ENCODE measurements at regions not wholly inside any gene's neighbourhood (a gene's known extent, or its start where the extent isn't known, plus 50 kb on each side); places are given as distances from the start of the nearest gene placed in this dataset.

GRCh38 chr6:14934013-14934412 lies 311.9 kb upstream of the JARID2 start (continued):
- TF ChIP-seq, protein P1, sequence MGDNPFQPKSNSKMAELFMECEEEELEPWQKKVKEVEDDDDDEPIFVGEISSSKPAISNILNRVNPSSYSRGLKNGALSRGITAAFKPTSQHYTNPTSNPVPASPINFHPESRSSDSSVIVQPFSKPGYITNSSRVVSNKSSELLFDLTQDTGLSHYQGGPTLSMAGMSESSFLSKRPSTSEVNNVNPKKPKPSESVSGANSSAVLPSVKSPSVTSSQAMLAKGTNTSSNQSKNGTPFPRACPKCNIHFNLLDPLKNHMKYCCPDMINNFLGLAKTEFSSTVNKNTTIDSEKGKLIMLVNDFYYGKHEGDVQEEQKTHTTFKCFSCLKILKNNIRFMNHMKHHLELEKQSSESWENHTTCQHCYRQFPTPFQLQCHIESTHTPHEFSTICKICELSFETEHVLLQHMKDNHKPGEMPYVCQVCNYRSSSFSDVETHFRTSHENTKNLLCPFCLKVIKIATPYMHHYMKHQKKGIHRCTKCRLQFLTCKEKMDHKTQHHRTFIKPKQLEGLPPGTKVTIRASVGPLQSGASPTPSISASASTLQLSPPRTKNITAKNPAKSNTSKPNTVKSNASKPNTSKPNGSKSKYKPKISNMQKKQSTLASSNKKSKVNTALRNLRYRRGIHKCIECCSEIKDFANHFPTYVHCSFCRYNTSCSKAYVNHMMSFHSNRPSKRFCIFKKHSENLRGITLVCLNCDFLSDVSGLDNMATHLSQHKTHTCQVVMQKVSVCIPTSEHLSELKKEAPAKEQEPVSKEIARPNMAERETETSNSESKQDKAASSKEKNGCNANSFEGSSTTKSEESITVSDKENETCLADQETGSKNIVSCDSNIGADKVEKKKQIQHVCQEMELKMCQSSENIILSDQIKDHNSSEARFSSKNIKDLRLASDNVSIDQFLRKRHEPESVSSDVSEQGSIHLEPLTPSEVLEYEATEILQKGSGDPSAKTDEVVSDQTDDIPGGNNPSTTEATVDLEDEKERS (CRISPR knock-in tag; IDR thresholded peaks at IDR 0.05) = no peak

DNA sequence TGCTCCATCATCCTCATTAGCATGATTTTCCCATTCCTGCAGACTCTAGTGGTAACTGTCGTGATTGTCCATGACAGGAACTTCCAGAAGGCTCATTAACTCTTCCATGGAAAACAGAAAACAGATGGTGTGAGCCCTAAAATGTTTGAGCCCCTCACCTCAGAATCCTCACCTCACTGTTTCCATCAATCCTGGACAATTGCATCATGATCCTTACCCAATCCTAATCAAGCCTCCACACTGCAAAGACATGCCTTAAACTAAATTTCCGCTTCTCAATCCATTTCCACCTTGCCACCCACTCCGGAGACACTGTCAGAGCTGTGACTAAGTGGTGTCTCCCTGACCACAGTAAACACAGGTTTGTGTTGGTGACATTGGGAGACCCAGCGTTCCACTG lies 311.0 kb upstream of the JARID2 start:
- ATAC-seq = no peak
- Histone ChIP-seq H3K9ac (ENCODE audit: insufficient read depth, low read depth, low read length) (no peak overlapping the region), H3K36me3 (replicated peaks in 1 of 2; ENCODE audit: control insufficient read depth in 1 of 2, insufficient read depth in 2 of 2, low read length in 2 of 2) (no peaks in the 10 kb centered on the region), H3K27ac (ENCODE audit: extremely low read length, insufficient read depth, low read length) (no peak overlapping the region), H3K9me3 (ENCODE audit: low read length) (no peaks in the 10 kb centered on the region), H4K20me1 (ENCODE audit: insufficient read depth, low read length) (no peaks in the 10 kb centered on the region), H3K27me3 (ENCODE audit: control insufficient read depth in 1 of 2, insufficient read depth in 2 of 2, low read length in 2 of 2) (no peaks in the 10 kb centered on the region), H3K4me3 (replicated peaks in 1 of 3; ENCODE audit: insufficient read depth in 1 of 3, low read depth in 2 of 3, low read length in 3 of 3) (no peak overlapping the region), H3K4me1 (ENCODE audit: insufficient read depth, low read length) (no peaks in the 10 kb centered on the region), H3K79me2 (ENCODE audit: insufficient read depth, low read length) (no peaks in the 10 kb centered on the region), H3K4me2 (ENCODE audit: low read depth, low read length) (no peak overlapping the region), H2AFZ (ENCODE audit: low read length) (no peak overlapping the region)
- FAIRE-seq = no peak
- WGBS (ENCODE audit: low lambda C conversion rate) = 16% methylated on average over 4 of the region's 4 CpGs
- BruUV-seq (replicated peaks) = no TSS peak
- in situ Hi-C loops (cut with HindIII; ENCODE audit: extremely low pct_ligation_motif_present, low pct_unique_long_range_greater_than_20kb) = no loop called here
- TF ChIP-seq SP2 (CRISPR knock-in tag; IDR thresholded peaks at IDR 0.05) (no peak), SP140L (CRISPR knock-in tag; IDR thresholded peaks at IDR 0.05; ENCODE audit: borderline replicate concordance) (no peak), KDM2A (CRISPR knock-in tag; IDR thresholded peaks at IDR 0.05; ENCODE audit: borderline replicate concordance, low read depth) (no peak)
- intact Hi-C loops (cut with micrococcal nuclease; ENCODE audit: unreplicated experiment) = no loop called here
- ChIA-PET POLR2A (no interaction called here), CTCF (ENCODE audit: low intra/inter-chr PET ratio, low total read pairs) (no interaction called here)
- DNase-seq (ENCODE audit: low spot score) = no peak

GRCh38 chr6:14936861-14937260 lies 309.0 kb upstream of the JARID2 start:
- no peaks in the 10 kb centered on the region for H3K9me3 ChIP-seq (ENCODE audit: low read length)
- in situ Hi-C loops (cut with HindIII; ENCODE audit: extremely low pct_ligation_motif_present, low pct_unique_long_range_greater_than_20kb) (no loop called here), intact Hi-C loops (cut with micrococcal nuclease; ENCODE audit: unreplicated experiment) (no loop called here)
- no peak overlapping the region for H3K4me3 ChIP-seq (replicated peaks in 1 of 3; ENCODE audit: insufficient read depth in 1 of 3, low read depth in 2 of 3, low read length in 3 of 3)
- BruUV-seq (replicated peaks) = no TSS peak
- H3K4me1 ChIP-seq (ENCODE audit: insufficient read depth, low read length) = no peaks in the 10 kb centered on the region
- ChIA-PET CTCF (ENCODE audit: low intra/inter-chr PET ratio, low total read pairs) (no interaction called here), POLR2A (no interaction called here)
- H3K27me3 ChIP-seq (ENCODE audit: control insufficient read depth in 1 of 2, insufficient read depth in 2 of 2, low read length in 2 of 2) = no peaks in the 10 kb centered on the region
- no peaks in the 10 kb centered on the region for H4K20me1 ChIP-seq (ENCODE audit: insufficient read depth, low read length)
- H3K79me2 ChIP-seq (ENCODE audit: insufficient read depth, low read length) = no peaks in the 10 kb centered on the region
- H3K27ac ChIP-seq (ENCODE audit: extremely low read length, insufficient read depth, low read length) = no peak overlapping the region
- H3K36me3 ChIP-seq (replicated peaks in 1 of 2; ENCODE audit: control insufficient read depth in 1 of 2, insufficient read depth in 2 of 2, low read length in 2 of 2) = no peaks in the 10 kb centered on the region
- WGBS (ENCODE audit: low lambda C conversion rate) = 34% methylated on average over 2 of the region's 2 CpGs
- H2AFZ ChIP-seq (ENCODE audit: low read length) = no peak overlapping the region
- TF ChIP-seq ZNF138 (CRISPR knock-in tag; IDR thresholded peaks at IDR 0.05; ENCODE audit: low read depth) = no peak
- TF ChIP-seq ATF7 (IDR thresholded peaks at IDR 0.05) = no peak
- TF ChIP-seq ATF7 (CRISPR knock-in tag; IDR thresholded peaks at IDR 0.05) = no peak
- TF ChIP-seq PHF8 (CRISPR knock-in tag; IDR thresholded peaks at IDR 0.05) = no peak
- no peak for TF ChIP-seq IKZF4 (CRISPR knock-in tag; IDR thresholded peaks at IDR 0.05; ENCODE audit: borderline replicate concordance, low read depth, not compliant biosample characterization)
- TF ChIP-seq SRSF9 (IDR thresholded peaks at IDR 0.05; ENCODE audit: borderline replicate concordance, insufficient read depth, low read depth, low read length, poor library complexity, severe bottlenecking) = no peak
- no peak overlapping the region for H3K4me2 ChIP-seq (ENCODE audit: low read depth, low read length)
- no peak for FAIRE-seq
- H3K9ac ChIP-seq (ENCODE audit: insufficient read depth, low read depth, low read length) = no peak overlapping the region
- DNase-seq (ENCODE audit: low spot score) = no peak
- ATAC-seq = no peak

Data from HepG2 (cell line).